Ovary (tissue), 7 donors: ENCODE measurements at regions not wholly inside any gene's neighbourhood (a gene's known extent, or its start where the extent isn't known, plus 50 kb on each side); places are given as distances from the start of the nearest gene placed in this dataset.

Experiments
- DNase-seq, 5 donors: peaks; one replicate each; pipeline ENCODE4 v3.0.0-alpha.2; 2019 to 2020
- H3K27ac ChIP-seq, 2 donors: fragments of 200-600 bp; one replicate each; pipeline versions ENCODE4 v1.5.1 to v1.8.0; 2019 to 2022
- H3K27me3 ChIP-seq: fragments of 200-600 bp; one replicate; pipeline ENCODE4 v1.8.0; 2022
- H3K36me3 ChIP-seq: fragments of 200-600 bp; sonication (generic); one replicate; pipeline ENCODE4 v1.5.1; 2019
- H3K4me1 ChIP-seq: one replicate; pipeline ENCODE4 v1.8.1; 2013; ENCODE audit warnings: mild to moderate bottlenecking, moderate library complexity; ENCODE audit not compliant: insufficient read depth
- H3K4me3 ChIP-seq: fragments of 200-600 bp; sonication (generic); one replicate; pipeline ENCODE4 v1.5.1; 2017
- H3K9me3 ChIP-seq, 2 donors: fragments of 200-600 bp in 1 of 2; sonication (generic) in 1 of 2; one replicate each; pipeline versions ENCODE4 v1.5.1 to v1.8.1; 2013 to 2019; ENCODE audit warnings: mild to moderate bottlenecking in 1 of 2, moderate library complexity in 1 of 2
- EP300 ChIP-seq: sonication (generic); formaldehyde crosslinking; IDR thresholded peaks from one replicate; pipeline ENCODE4 v1.6.1; 2017; ENCODE audit warnings: antibody characterized with exemption
- POLR2A ChIP-seq: fragments of 450-650 bp; IDR thresholded peaks from one replicate; pipeline ENCODE4 v1.6.1; 2017; ENCODE audit warnings: antibody characterized with exemption, mild to moderate bottlenecking, moderate library complexity
- WGBS, 3 donors: extraction: QIAGEN DNeasy Blood & Tissue Kit in 1 of 3; methylation state at CpG; one replicate each; pipeline versions ENCODE4 v1.1.5 to v1.1.7; 2013 to 2017; 5-methylcytosine and 5-hydroxymethylcytosine counted together
- intact Hi-C, 4 donors: fragments of 100-400 bp; cut with DNase I; formaldehyde crosslinking; loops; one replicate each; pipeline versions ENCODE4 v1.11.0 to v1.15.1; 2022 to 2023
- TF ChIP-seq, protein P1 (sequence below), 3 donors: fragments of 450-650 bp in 2 of 3; fragments of 200-600 bp in 1 of 3; IDR thresholded peaks; one replicate each; pipeline versions ENCODE4 v1.5.1 to v1.8.0; 2016 to 2022; ENCODE audit warnings: antibody characterized with exemption in 3 of 3, mild to moderate bottlenecking in 1 of 3
- donor health status: DM: no; HTN: no; CAD: no; lungs with moderate emphysema.
- donor health status: DM: no; HTN: no; CAD: no.
- donor health status: Bipolar disorder and iron deficiency.
- donor health status: DM: no; HTN: no; CAD: no.
- donor health status: DM: yes; HTN: yes; CAD: no.

DNA sequence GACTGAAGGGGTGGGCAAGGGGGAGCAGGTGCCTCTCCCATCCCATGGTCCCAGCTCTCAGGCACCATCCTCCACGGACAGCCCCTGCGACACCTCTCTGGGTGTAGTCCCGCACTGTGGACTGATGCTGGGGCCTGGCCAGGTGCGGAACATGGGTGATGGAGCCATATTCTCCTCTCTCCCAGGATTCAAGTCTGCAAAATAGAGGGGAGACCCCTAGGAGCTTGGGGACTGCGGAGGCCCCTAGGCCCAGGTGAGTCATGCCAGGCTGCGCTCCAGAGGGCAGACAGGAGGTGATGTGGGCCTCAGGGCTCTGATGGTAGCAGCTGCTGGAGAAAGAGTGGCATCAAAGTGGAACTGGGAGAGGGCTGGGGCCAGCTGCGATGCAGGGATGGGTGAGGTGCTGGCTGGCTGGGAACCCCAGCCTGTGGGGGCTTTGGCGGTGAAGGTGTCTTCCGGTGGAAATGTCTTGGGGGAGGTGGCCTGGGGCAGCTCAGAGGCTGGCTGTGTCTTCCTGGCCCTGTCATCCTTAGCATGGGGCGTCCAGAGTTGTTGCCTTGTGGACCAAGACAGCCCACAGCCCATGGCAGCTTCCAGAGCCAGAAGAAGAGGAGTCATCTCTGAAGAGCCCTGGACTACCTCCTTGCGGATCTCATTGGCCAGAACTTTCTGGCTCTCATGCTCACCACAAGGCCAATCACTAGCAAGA is 149.1 kb downstream of the KIF26A start:
- 81 to 89% (median 87%) methylated on average over 11 of the region's 11 CpGs for WGBS, 3 donors
- H3K27ac ChIP-seq, result no peak overlapping the region
- peak in 3 of 5 donors; percentile 11 to 20 (median 13) for DNase-seq
- no peaks in the 10 kb centered on the region for H3K9me3 ChIP-seq
- no peaks in the 10 kb centered on the region for H3K27me3 ChIP-seq
- intact Hi-C loops, result no loop called here
- no peaks in the 10 kb centered on the region for H3K4me1 ChIP-seq
- H3K36me3 ChIP-seq, result no peaks in the 10 kb centered on the region
- H3K4me3 ChIP-seq, result no peak overlapping the region
- no peak for TF ChIP-seq POLR2A
- no peak for TF ChIP-seq EP300
- TF ChIP-seq, protein P1, sequence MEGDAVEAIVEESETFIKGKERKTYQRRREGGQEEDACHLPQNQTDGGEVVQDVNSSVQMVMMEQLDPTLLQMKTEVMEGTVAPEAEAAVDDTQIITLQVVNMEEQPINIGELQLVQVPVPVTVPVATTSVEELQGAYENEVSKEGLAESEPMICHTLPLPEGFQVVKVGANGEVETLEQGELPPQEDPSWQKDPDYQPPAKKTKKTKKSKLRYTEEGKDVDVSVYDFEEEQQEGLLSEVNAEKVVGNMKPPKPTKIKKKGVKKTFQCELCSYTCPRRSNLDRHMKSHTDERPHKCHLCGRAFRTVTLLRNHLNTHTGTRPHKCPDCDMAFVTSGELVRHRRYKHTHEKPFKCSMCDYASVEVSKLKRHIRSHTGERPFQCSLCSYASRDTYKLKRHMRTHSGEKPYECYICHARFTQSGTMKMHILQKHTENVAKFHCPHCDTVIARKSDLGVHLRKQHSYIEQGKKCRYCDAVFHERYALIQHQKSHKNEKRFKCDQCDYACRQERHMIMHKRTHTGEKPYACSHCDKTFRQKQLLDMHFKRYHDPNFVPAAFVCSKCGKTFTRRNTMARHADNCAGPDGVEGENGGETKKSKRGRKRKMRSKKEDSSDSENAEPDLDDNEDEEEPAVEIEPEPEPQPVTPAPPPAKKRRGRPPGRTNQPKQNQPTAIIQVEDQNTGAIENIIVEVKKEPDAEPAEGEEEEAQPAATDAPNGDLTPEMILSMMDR (IDR thresholded peaks at IDR 0.05), result no peak

DNA sequence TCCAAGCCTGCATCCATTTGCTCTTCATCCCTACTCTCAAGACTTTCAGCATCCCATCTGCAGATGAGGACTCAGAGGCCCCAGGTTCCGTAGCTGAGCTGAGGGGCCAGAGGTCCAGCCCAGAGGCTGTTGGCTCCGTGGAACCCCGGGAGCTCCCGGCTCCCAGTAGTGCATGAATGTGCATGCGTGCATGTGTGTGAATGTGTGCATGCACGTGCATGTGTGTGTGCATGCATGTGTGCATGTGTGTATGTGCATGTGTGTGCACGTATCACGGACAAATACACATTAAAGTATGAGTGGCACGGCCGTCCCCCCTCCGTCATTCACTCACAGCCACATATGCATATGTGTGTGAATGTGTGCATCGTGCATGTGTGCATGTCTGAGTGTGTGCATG is 149.9 kb downstream of the KIF26A start:
- intact Hi-C loops, result no loop called here
- Histone ChIP-seq H3K27me3 (no peaks in the 10 kb centered on the region), H3K4me3 (no peak overlapping the region), H3K27ac (no peak overlapping the region), H3K9me3 (no peaks in the 10 kb centered on the region), H3K4me1 (no peaks in the 10 kb centered on the region), H3K36me3 (no peaks in the 10 kb centered on the region)
- TF ChIP-seq, protein P1 (IDR thresholded peaks at IDR 0.05), result no peak
- TF ChIP-seq POLR2A, result no peak
- DNase-seq, result peak in 3 of 5 donors; percentile 6 to 13 (median 10)
- WGBS, 3 donors, result 87 to 92% (median 89%) methylated on average over 12 of the region's 12 CpGs

DNA sequence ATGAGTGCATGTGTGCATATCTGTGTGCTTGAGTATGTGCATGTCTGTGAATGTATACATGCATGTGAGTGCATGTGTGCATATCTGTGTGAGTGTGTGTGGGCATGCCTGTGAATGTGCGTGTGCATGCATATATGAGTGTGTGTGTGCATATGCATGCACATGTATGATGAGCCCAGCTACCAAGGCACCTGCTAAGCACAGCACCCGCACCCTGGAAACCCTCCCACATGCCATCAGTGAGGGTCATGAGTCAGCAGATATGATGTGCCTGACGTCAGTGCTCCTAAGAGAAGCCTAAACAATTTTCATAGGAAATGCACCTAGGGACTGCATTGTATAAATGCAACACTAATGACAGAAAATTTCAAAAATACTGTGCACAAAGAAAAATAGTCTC is 151.1 kb downstream of the KIF26A start:
- peak in 1 of 5 donors; percentile 27 for DNase-seq
- Histone ChIP-seq H3K27ac (no peak overlapping the region), H3K36me3 (no peaks in the 10 kb centered on the region), H3K4me1 (peaks cover 2% of the 10 kb centered on the region), H3K9me3 (no peaks in the 10 kb centered on the region), H3K27me3 (no peaks in the 10 kb centered on the region), H3K4me3 (no peak overlapping the region)
- intact Hi-C loops, result no loop called here
- 27 to 32% (median 32%) methylated on average over 3 of the region's 3 CpGs for WGBS, 3 donors
- TF ChIP-seq EP300 (no peak), POLR2A (no peak)
- TF ChIP-seq, protein P1 (IDR thresholded peaks at IDR 0.05), result no peak

DNA sequence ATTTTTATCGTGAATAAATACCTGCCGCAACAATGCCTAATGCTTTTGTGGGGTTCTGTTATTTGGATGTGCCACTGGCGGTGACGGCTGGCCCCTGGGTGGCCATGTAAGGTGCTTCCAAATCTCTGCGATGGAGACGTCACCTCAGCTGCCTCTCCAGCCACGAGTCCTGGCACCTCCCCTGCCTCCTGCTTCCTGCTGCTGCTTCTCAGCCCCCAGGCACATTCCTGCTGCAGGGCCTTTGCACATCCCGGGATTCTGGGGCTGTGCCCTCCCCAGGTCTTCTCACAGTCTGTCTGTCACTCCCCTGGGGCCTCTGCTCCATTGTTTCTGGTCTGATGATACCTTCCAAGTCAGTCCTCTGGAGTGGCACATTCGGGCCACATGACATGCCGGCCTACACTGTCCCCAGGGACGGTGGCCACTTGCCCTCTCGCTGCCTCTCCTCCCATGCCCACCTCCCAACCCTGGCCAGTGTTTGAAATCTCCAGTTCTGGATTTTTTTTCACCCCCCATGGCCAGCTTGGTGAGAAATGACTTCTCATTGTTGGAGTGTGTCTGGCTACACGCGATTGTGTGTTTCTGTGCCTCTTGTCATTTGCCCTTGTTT is 151.8 kb downstream of the KIF26A start:
- no peak for TF ChIP-seq EP300
- TF ChIP-seq, protein P1 (IDR thresholded peaks at IDR 0.05), result no peak
- H3K9me3 ChIP-seq, result no peaks in the 10 kb centered on the region
- H3K4me1 ChIP-seq, result peaks cover 2% of the 10 kb centered on the region
- no peaks in the 10 kb centered on the region for H3K27me3 ChIP-seq
- H3K4me3 ChIP-seq, result no peak overlapping the region
- H3K36me3 ChIP-seq, result no peaks in the 10 kb centered on the region
- peak in 3 of 5 donors; percentile 11 to 21 (median 19) for DNase-seq
- intact Hi-C loops, result loop anchor here in 1 of 4 donors (10.0 kb wide), 1 partner anchor 65 kb away; no protein-coding TSS in a partner anchor
- 67 to 73% (median 68%) methylated on average over 14 of the region's 14 CpGs for WGBS, 3 donors
- no peak overlapping the region for H3K27ac ChIP-seq
